ENCODE measurements at regions not wholly inside any gene's neighbourhood (a gene's known extent, or its start where the extent isn't known, plus 50 kb on each side); places are given as distances from the start of the nearest gene placed in this dataset.

GRCh38 chr1:80779275-80779674, 1021.5 kb upstream of the ADGRL2 start:
- Mint-ChIP-seq H3K27ac (no peak overlapping the region), H3K9me3 (peaks cover 1 to 18% (median 7%) of the 10 kb centered on the region in 7 donors), H3K4me1 (no peaks in the 10 kb centered on the region), H3K36me3 (no peaks in the 10 kb centered on the region), H3K27me3 (no peaks in the 10 kb centered on the region), H3K4me3 (no peak overlapping the region)
- H3K4me1 ChIP-seq (ENCODE audit: control insufficient read depth, insufficient read depth, low read length, poor library complexity, severe bottlenecking): no peaks in the 10 kb centered on the region
- H3K27me3 ChIP-seq (ENCODE audit: control insufficient read depth, insufficient read depth, low read length): no peaks in the 10 kb centered on the region
- H3K9me3 ChIP-seq (ENCODE audit: control insufficient read depth in 2 of 2, low read length in 2 of 2): peaks cover 0 to 5% of the 10 kb centered on the region in 2 experiments
- no peak overlapping the region for H3K4me3 ChIP-seq (ENCODE audit: low read depth, low read length)
- no peak for ATAC-seq (ENCODE audit: low read depth in 2 of 2)
- H3K36me3 ChIP-seq (ENCODE audit: control insufficient read depth, insufficient read depth, low read length): no peaks in the 10 kb centered on the region
- no peak for DNase-seq
- no peak overlapping the region for H3K27ac ChIP-seq (ENCODE audit: insufficient read depth, low read length, poor library complexity, severe bottlenecking)

- no peaks in the 10 kb centered on the region for H3K27me3 ChIP-seq (ENCODE audit: control insufficient read depth, insufficient read depth, low read length)
- H3K9me3 Mint-ChIP-seq: peaks cover 1 to 18% (median 9%) of the 10 kb centered on the region in 7 donors
- H3K27ac Mint-ChIP-seq: no peak overlapping the region
- H3K4me3 ChIP-seq (ENCODE audit: low read depth, low read length): no peak overlapping the region
- no peak overlapping the region for H3K4me3 Mint-ChIP-seq
- no peaks in the 10 kb centered on the region for H3K4me1 ChIP-seq (ENCODE audit: control insufficient read depth, insufficient read depth, low read length, poor library complexity, severe bottlenecking)
- peaks cover 0 to 5% of the 10 kb centered on the region in 2 experiments for H3K9me3 ChIP-seq (ENCODE audit: control insufficient read depth in 2 of 2, low read length in 2 of 2)
- no peaks in the 10 kb centered on the region for H3K36me3 Mint-ChIP-seq
- no peaks in the 10 kb centered on the region for H3K4me1 Mint-ChIP-seq
- H3K27ac ChIP-seq (ENCODE audit: insufficient read depth, low read length, poor library complexity, severe bottlenecking): no peak overlapping the region
- no peak for DNase-seq
- H3K36me3 ChIP-seq (ENCODE audit: control insufficient read depth, insufficient read depth, low read length): no peaks in the 10 kb centered on the region
- H3K27me3 Mint-ChIP-seq: no peaks in the 10 kb centered on the region
- ATAC-seq (ENCODE audit: low read depth in 2 of 2): no peak
These were observed 1022.5 kb upstream of the ADGRL2 start for GRCh38 chr1:80778094-80778840.

- Histone ChIP-seq H3K4me3 (ENCODE audit: low read depth, low read length) (no peak overlapping the region), H3K27me3 (ENCODE audit: control insufficient read depth, insufficient read depth, low read length) (no peaks in the 10 kb centered on the region), H3K36me3 (ENCODE audit: control insufficient read depth, insufficient read depth, low read length) (no peaks in the 10 kb centered on the region), H3K27ac (ENCODE audit: insufficient read depth, low read length, poor library complexity, severe bottlenecking) (no peak overlapping the region), H3K9me3 (ENCODE audit: control insufficient read depth in 2 of 2, low read length in 2 of 2) (peaks cover 0 to 5% of the 10 kb centered on the region in 2 experiments), H3K4me1 (ENCODE audit: control insufficient read depth, insufficient read depth, low read length, poor library complexity, severe bottlenecking) (no peaks in the 10 kb centered on the region)
- no peak for ATAC-seq (ENCODE audit: low read depth in 2 of 2)
- no peaks in the 10 kb centered on the region for H3K27me3 Mint-ChIP-seq
- no peak for DNase-seq
- peaks cover 0 to 9% (median 4%) of the 10 kb centered on the region in 7 donors for H3K9me3 Mint-ChIP-seq
- H3K4me1 Mint-ChIP-seq: no peaks in the 10 kb centered on the region
- no peaks in the 10 kb centered on the region for H3K36me3 Mint-ChIP-seq
- no peak overlapping the region for H3K4me3 Mint-ChIP-seq
- no peak overlapping the region for H3K27ac Mint-ChIP-seq
These were observed 1024.5 kb upstream of the ADGRL2 start for GRCh38 chr1:80776266-80776665.

- no peak overlapping the region for H3K27ac Mint-ChIP-seq
- ATAC-seq (ENCODE audit: low read depth in 2 of 2): no peak
- Histone ChIP-seq H3K27me3 (ENCODE audit: control insufficient read depth, insufficient read depth, low read length) (no peaks in the 10 kb centered on the region), H3K4me3 (ENCODE audit: low read depth, low read length) (no peak overlapping the region), H3K4me1 (ENCODE audit: control insufficient read depth, insufficient read depth, low read length, poor library complexity, severe bottlenecking) (no peaks in the 10 kb centered on the region), H3K9me3 (ENCODE audit: control insufficient read depth in 2 of 2, low read length in 2 of 2) (peaks cover 0 to 3% of the 10 kb centered on the region in 2 experiments), H3K36me3 (ENCODE audit: control insufficient read depth, insufficient read depth, low read length) (no peaks in the 10 kb centered on the region), H3K27ac (ENCODE audit: insufficient read depth, low read length, poor library complexity, severe bottlenecking) (no peak overlapping the region)
- DNase-seq: no peak
- no peak overlapping the region for H3K4me3 Mint-ChIP-seq
- H3K36me3 Mint-ChIP-seq: no peaks in the 10 kb centered on the region
- no peaks in the 10 kb centered on the region for H3K4me1 Mint-ChIP-seq
- no peaks in the 10 kb centered on the region for H3K27me3 Mint-ChIP-seq
- peaks cover 0 to 13% (median 0%) of the 10 kb centered on the region in 7 donors for H3K9me3 Mint-ChIP-seq
These were observed 1031.5 kb upstream of the ADGRL2 start for GRCh38 chr1:80769208-80769750.

- no peaks in the 10 kb centered on the region for H3K36me3 ChIP-seq (ENCODE audit: control insufficient read depth, insufficient read depth, low read length)
- H3K9me3 Mint-ChIP-seq: peaks cover 0 to 18% (median 4%) of the 10 kb centered on the region in 7 donors
- peaks cover 0 to 3% of the 10 kb centered on the region in 2 experiments for H3K9me3 ChIP-seq (ENCODE audit: control insufficient read depth in 2 of 2, low read length in 2 of 2)
- H3K27ac Mint-ChIP-seq: no peak overlapping the region
- H3K27me3 ChIP-seq (ENCODE audit: control insufficient read depth, insufficient read depth, low read length): no peaks in the 10 kb centered on the region
- no peak overlapping the region for H3K4me3 Mint-ChIP-seq
- no peaks in the 10 kb centered on the region for H3K4me1 Mint-ChIP-seq
- no peaks in the 10 kb centered on the region for H3K4me1 ChIP-seq (ENCODE audit: control insufficient read depth, insufficient read depth, low read length, poor library complexity, severe bottlenecking)
- ATAC-seq (ENCODE audit: low read depth in 2 of 2) (no peak), DNase-seq (no peak)
- no peak overlapping the region for H3K4me3 ChIP-seq (ENCODE audit: low read depth, low read length)
- no peaks in the 10 kb centered on the region for H3K27me3 Mint-ChIP-seq
- H3K27ac ChIP-seq (ENCODE audit: insufficient read depth, low read length, poor library complexity, severe bottlenecking): no peak overlapping the region
- H3K36me3 Mint-ChIP-seq: no peaks in the 10 kb centered on the region
These were observed 1033.0 kb upstream of the ADGRL2 start for GRCh38 chr1:80767711-80768110.

GRCh38 chr1:80759354-80759753, 1041.4 kb upstream of the ADGRL2 start:
- DNase-seq: no peak
- Mint-ChIP-seq H3K4me1 (peaks cover 0 to 4% (median 0%) of the 10 kb centered on the region in 4 donors), H3K27me3 (no peaks in the 10 kb centered on the region), H3K27ac (no peak overlapping the region), H3K4me3 (no peak overlapping the region), H3K9me3 (peaks cover 0 to 37% (median 8%) of the 10 kb centered on the region in 7 donors), H3K36me3 (no peaks in the 10 kb centered on the region)
- Histone ChIP-seq H3K4me1 (ENCODE audit: control insufficient read depth, insufficient read depth, low read length, poor library complexity, severe bottlenecking) (no peaks in the 10 kb centered on the region), H3K27me3 (ENCODE audit: control insufficient read depth, insufficient read depth, low read length) (no peaks in the 10 kb centered on the region), H3K4me3 (ENCODE audit: low read depth, low read length) (no peak overlapping the region), H3K36me3 (ENCODE audit: control insufficient read depth, insufficient read depth, low read length) (no peaks in the 10 kb centered on the region), H3K9me3 (ENCODE audit: control insufficient read depth in 2 of 2, low read length in 2 of 2) (no peaks in the 10 kb centered on the region), H3K27ac (ENCODE audit: insufficient read depth, low read length, poor library complexity, severe bottlenecking) (no peak overlapping the region)
- no peak for ATAC-seq (ENCODE audit: low read depth in 2 of 2)

- Mint-ChIP-seq H3K36me3 (no peaks in the 10 kb centered on the region), H3K4me3 (no peak overlapping the region), H3K27me3 (no peaks in the 10 kb centered on the region), H3K9me3 (peaks cover 2 to 25% (median 8%) of the 10 kb centered on the region in 7 donors), H3K4me1 (peaks cover 0 to 4% (median 0%) of the 10 kb centered on the region in 4 donors), H3K27ac (no peak overlapping the region)
- no peaks in the 10 kb centered on the region for H3K36me3 ChIP-seq (ENCODE audit: control insufficient read depth, insufficient read depth, low read length)
- no peaks in the 10 kb centered on the region for H3K4me1 ChIP-seq (ENCODE audit: control insufficient read depth, insufficient read depth, low read length, poor library complexity, severe bottlenecking)
- H3K4me3 ChIP-seq (ENCODE audit: low read depth, low read length): no peak overlapping the region
- H3K9me3 ChIP-seq (ENCODE audit: control insufficient read depth in 2 of 2, low read length in 2 of 2): no peaks in the 10 kb centered on the region
- DNase-seq: no peak
- no peaks in the 10 kb centered on the region for H3K27me3 ChIP-seq (ENCODE audit: control insufficient read depth, insufficient read depth, low read length)
- no peak overlapping the region for H3K27ac ChIP-seq (ENCODE audit: insufficient read depth, low read length, poor library complexity, severe bottlenecking)
- no peak for ATAC-seq (ENCODE audit: low read depth in 2 of 2)
These were observed 1044.8 kb upstream of the ADGRL2 start for GRCh38 chr1:80755944-80756343.

- no peak overlapping the region for H3K27ac Mint-ChIP-seq
- DNase-seq: no peak
- ATAC-seq (ENCODE audit: low read depth in 2 of 2): no peak
- H3K4me1 Mint-ChIP-seq: peaks cover 0 to 3% (median 0%) of the 10 kb centered on the region in 4 donors
- H3K4me3 Mint-ChIP-seq: no peak overlapping the region
- no peak overlapping the region for H3K4me3 ChIP-seq (ENCODE audit: low read depth, low read length)
- no peaks in the 10 kb centered on the region for H3K36me3 ChIP-seq (ENCODE audit: control insufficient read depth, insufficient read depth, low read length)
- H3K4me1 ChIP-seq (ENCODE audit: control insufficient read depth, insufficient read depth, low read length, poor library complexity, severe bottlenecking): no peaks in the 10 kb centered on the region
- H3K27me3 Mint-ChIP-seq: no peaks in the 10 kb centered on the region
- no peak overlapping the region for H3K27ac ChIP-seq (ENCODE audit: insufficient read depth, low read length, poor library complexity, severe bottlenecking)
- no peaks in the 10 kb centered on the region for H3K36me3 Mint-ChIP-seq
- no peaks in the 10 kb centered on the region for H3K27me3 ChIP-seq (ENCODE audit: control insufficient read depth, insufficient read depth, low read length)
- H3K9me3 ChIP-seq (ENCODE audit: control insufficient read depth in 2 of 2, low read length in 2 of 2): peaks cover 0 to 2% of the 10 kb centered on the region in 2 experiments
- H3K9me3 Mint-ChIP-seq: peaks cover 3 to 24% (median 9%) of the 10 kb centered on the region in 7 donors
These were observed 1049.5 kb upstream of the ADGRL2 start for GRCh38 chr1:80751204-80751603.
